ENCODE measurements at regions not wholly inside any gene's neighbourhood (a gene's known extent, or its start where the extent isn't known, plus 50 kb on each side); places are given as distances from the start of the nearest gene placed in this dataset.
"Not testable (repeated sequence)": the region's sequence is repeated elsewhere in the genome, so short reads cannot be mapped to it uniquely, and the experiment has no call there.

GRCh38 chrY:11643549-11643948, 1057.5 kb upstream of the USP9Y start:
- DNase-seq; H3K36me3 ChIP-seq (ENCODE audit: insufficient read depth, low read length); intact Hi-C loops (cut with DNase I, micrococcal nuclease); ATAC-seq (ENCODE audit: poor library complexity); H3K27me3 ChIP-seq (ENCODE audit: control insufficient read depth in 1 of 2, insufficient read depth in 2 of 2, low read length in 2 of 2); CTCF ChIA-PET; H3K4me3 Mint-ChIP-seq; H3K27ac ChIP-seq (ENCODE audit: low read depth in 1 of 2, low read length in 2 of 2); H3K4me3 ChIP-seq (ENCODE audit: low read length); H3K27ac Mint-ChIP-seq; POLR2A ChIA-PET; H3K4me1 Mint-ChIP-seq (ENCODE audit: low read depth); H3K4me1 ChIP-seq (ENCODE audit: insufficient read depth, low read length); H3K27me3 Mint-ChIP-seq: not testable (repeated sequence)
- H3K9me3 ChIP-seq (ENCODE audit: control insufficient read depth in 1 of 2, insufficient read depth in 1 of 2, low read length in 2 of 2): peaks cover 0 to 56% of the 10 kb centered on the region in 2 experiments
- Mint-ChIP-seq H3K36me3 (ENCODE audit: low read depth) (peaks cover 32% of the 10 kb centered on the region), H3K9me3 (peaks cover 22% of the 10 kb centered on the region)

DNA sequence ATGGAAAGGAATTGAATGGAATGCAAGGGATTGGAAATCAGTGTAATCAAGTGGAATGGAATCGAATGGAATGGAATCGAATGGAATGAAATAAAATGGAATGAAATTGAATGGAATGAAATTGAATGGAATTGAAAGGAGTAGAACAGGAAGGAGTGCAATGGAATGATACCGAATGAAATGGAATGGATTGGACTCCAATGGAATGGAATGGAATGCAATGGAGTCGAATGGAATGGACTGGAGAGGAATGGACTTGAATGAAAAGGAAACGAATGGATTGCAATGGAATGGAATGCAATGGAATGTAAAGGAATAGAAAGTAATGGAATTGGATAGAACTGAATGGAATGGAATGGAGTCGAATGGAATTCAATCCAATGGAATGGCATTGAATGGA, 1032.8 kb upstream of the USP9Y start:
- ChIA-PET POLR2A (no interaction called here), CTCF (no interaction called here)
- DNase-seq: no peak
- Histone ChIP-seq H3K27me3 (ENCODE audit: control insufficient read depth in 1 of 2, insufficient read depth in 2 of 2, low read length in 2 of 2) (no peaks in the 10 kb centered on the region), H3K27ac (ENCODE audit: low read depth in 1 of 2, low read length in 2 of 2) (no peak overlapping the region), H3K36me3 (ENCODE audit: insufficient read depth, low read length) (no peaks in the 10 kb centered on the region), H3K4me1 (ENCODE audit: insufficient read depth, low read length) (no peaks in the 10 kb centered on the region), H3K9me3 (ENCODE audit: control insufficient read depth in 1 of 2, insufficient read depth in 1 of 2, low read length in 2 of 2) (peaks cover 0 to 65% of the 10 kb centered on the region in 2 experiments), H3K4me3 (ENCODE audit: low read length) (no peak overlapping the region)
- no peaks in the 10 kb centered on the region for H3K27me3 Mint-ChIP-seq
- peaks cover 21% of the 10 kb centered on the region for H3K9me3 Mint-ChIP-seq
- H3K4me3 Mint-ChIP-seq: no peak overlapping the region
- TF ChIP-seq, protein P1, sequence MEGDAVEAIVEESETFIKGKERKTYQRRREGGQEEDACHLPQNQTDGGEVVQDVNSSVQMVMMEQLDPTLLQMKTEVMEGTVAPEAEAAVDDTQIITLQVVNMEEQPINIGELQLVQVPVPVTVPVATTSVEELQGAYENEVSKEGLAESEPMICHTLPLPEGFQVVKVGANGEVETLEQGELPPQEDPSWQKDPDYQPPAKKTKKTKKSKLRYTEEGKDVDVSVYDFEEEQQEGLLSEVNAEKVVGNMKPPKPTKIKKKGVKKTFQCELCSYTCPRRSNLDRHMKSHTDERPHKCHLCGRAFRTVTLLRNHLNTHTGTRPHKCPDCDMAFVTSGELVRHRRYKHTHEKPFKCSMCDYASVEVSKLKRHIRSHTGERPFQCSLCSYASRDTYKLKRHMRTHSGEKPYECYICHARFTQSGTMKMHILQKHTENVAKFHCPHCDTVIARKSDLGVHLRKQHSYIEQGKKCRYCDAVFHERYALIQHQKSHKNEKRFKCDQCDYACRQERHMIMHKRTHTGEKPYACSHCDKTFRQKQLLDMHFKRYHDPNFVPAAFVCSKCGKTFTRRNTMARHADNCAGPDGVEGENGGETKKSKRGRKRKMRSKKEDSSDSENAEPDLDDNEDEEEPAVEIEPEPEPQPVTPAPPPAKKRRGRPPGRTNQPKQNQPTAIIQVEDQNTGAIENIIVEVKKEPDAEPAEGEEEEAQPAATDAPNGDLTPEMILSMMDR (IDR thresholded peaks at IDR 0.05): no peak
- H3K27ac Mint-ChIP-seq: no peak overlapping the region
- no peak for ATAC-seq (ENCODE audit: poor library complexity)
- H3K4me1 Mint-ChIP-seq (ENCODE audit: low read depth): no peaks in the 10 kb centered on the region
- intact Hi-C loops (cut with DNase I, micrococcal nuclease): no loop called here
- H3K36me3 Mint-ChIP-seq (ENCODE audit: low read depth): peaks cover 25% of the 10 kb centered on the region

Measured in CD4-positive, alpha-beta T cell (primary cell).